ENCODE measurements at regions not wholly inside any gene's neighbourhood (a gene's known extent, or its start where the extent isn't known, plus 50 kb on each side); places are given as distances from the start of the nearest gene placed in this dataset.

DNA sequence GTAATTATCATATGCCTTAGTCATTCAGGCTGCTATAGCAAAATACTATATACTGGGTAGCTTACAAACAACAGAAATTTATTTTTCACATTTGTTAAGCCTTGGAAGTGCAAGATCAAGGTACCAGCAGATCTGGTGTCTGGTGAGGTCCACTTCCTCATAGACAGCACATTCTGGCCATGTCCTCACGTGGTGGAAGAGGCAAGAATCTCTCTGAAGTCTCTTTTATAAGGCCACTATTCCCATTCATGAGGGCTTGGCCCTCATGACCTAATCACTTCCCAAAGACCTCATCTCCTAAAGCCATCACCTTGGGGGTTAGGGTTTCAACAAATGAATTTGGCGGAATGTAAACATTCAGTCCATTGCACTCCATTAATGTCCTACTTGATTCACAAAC, 137.5 kb upstream of the C1GALT1 start:
- TF ChIP-seq, protein P1, sequence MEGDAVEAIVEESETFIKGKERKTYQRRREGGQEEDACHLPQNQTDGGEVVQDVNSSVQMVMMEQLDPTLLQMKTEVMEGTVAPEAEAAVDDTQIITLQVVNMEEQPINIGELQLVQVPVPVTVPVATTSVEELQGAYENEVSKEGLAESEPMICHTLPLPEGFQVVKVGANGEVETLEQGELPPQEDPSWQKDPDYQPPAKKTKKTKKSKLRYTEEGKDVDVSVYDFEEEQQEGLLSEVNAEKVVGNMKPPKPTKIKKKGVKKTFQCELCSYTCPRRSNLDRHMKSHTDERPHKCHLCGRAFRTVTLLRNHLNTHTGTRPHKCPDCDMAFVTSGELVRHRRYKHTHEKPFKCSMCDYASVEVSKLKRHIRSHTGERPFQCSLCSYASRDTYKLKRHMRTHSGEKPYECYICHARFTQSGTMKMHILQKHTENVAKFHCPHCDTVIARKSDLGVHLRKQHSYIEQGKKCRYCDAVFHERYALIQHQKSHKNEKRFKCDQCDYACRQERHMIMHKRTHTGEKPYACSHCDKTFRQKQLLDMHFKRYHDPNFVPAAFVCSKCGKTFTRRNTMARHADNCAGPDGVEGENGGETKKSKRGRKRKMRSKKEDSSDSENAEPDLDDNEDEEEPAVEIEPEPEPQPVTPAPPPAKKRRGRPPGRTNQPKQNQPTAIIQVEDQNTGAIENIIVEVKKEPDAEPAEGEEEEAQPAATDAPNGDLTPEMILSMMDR (conservative IDR thresholded peaks at IDR 0.05; ENCODE audit: low read depth, low read length), result no peak
- no peak for TF ChIP-seq EZH2 (IDR thresholded peaks at IDR 0.05; ENCODE audit: borderline replicate concordance, low read depth, low read length, poor library complexity, severe bottlenecking)
